H1 (cell line): ENCODE measurements at regions not wholly inside any gene's neighbourhood (a gene's known extent, or its start where the extent isn't known, plus 50 kb on each side); places are given as distances from the start of the nearest gene placed in this dataset.

Experiments used
- CHD2 ChIP-seq: IDR thresholded peaks from 2 replicates; pipeline ENCODE4 v1.6.1; 2012; ENCODE audit warnings: low read length, improper control_type of control experiment
- SAP30 ChIP-seq: fragments of 300-600 bp; sonication (generic); IDR thresholded peaks from 2 replicates; pipeline ENCODE4 v1.7.1; 2012; ENCODE audit warnings: low read length, moderate library complexity, mild to moderate bottlenecking, inconsistent platforms; ENCODE audit not compliant: insufficient read depth, insufficient replicate concordance
- TAF1 ChIP-seq: IDR thresholded peaks from 2 replicates; pipeline ENCODE4 v1.6.1; 2011; ENCODE audit warnings: mild to moderate bottlenecking, low read depth, low read length
- YY1 ChIP-seq: IDR thresholded peaks from 2 replicates; pipeline ENCODE4 v1.6.1; 2011; ENCODE audit warnings: low read depth, mild to moderate bottlenecking, low read length
- TF ChIP-seq, protein P1 (sequence below): fragments of 300-600 bp; sonication (generic); IDR thresholded peaks from 2 replicates; pipeline ENCODE4 v1.7.1; 2012; ENCODE audit warnings: low read length, moderate library complexity, mild to moderate bottlenecking, inconsistent platforms; ENCODE audit not compliant: insufficient replicate concordance

DNA sequence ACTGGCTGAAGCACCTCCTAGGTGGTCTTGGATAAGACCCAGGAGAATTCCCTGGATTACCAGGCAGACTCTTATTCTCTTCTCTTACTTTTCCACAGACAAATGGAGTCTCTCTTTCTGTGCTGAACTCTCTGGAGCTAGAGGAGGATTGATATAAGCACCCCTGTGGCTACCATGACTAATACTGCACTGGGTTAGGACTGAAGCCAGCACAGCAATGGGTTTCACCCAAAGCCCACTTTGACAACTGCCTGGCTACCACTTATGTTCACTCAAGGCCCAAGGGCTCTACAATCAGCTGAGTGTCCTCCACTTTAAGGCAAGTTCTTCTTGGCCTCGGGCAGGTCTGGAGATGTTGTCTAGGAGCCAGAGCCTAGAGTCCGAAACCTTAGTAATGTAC is 225.5 kb downstream of the DIPK2A start (continued):
- TF ChIP-seq, protein P1, sequence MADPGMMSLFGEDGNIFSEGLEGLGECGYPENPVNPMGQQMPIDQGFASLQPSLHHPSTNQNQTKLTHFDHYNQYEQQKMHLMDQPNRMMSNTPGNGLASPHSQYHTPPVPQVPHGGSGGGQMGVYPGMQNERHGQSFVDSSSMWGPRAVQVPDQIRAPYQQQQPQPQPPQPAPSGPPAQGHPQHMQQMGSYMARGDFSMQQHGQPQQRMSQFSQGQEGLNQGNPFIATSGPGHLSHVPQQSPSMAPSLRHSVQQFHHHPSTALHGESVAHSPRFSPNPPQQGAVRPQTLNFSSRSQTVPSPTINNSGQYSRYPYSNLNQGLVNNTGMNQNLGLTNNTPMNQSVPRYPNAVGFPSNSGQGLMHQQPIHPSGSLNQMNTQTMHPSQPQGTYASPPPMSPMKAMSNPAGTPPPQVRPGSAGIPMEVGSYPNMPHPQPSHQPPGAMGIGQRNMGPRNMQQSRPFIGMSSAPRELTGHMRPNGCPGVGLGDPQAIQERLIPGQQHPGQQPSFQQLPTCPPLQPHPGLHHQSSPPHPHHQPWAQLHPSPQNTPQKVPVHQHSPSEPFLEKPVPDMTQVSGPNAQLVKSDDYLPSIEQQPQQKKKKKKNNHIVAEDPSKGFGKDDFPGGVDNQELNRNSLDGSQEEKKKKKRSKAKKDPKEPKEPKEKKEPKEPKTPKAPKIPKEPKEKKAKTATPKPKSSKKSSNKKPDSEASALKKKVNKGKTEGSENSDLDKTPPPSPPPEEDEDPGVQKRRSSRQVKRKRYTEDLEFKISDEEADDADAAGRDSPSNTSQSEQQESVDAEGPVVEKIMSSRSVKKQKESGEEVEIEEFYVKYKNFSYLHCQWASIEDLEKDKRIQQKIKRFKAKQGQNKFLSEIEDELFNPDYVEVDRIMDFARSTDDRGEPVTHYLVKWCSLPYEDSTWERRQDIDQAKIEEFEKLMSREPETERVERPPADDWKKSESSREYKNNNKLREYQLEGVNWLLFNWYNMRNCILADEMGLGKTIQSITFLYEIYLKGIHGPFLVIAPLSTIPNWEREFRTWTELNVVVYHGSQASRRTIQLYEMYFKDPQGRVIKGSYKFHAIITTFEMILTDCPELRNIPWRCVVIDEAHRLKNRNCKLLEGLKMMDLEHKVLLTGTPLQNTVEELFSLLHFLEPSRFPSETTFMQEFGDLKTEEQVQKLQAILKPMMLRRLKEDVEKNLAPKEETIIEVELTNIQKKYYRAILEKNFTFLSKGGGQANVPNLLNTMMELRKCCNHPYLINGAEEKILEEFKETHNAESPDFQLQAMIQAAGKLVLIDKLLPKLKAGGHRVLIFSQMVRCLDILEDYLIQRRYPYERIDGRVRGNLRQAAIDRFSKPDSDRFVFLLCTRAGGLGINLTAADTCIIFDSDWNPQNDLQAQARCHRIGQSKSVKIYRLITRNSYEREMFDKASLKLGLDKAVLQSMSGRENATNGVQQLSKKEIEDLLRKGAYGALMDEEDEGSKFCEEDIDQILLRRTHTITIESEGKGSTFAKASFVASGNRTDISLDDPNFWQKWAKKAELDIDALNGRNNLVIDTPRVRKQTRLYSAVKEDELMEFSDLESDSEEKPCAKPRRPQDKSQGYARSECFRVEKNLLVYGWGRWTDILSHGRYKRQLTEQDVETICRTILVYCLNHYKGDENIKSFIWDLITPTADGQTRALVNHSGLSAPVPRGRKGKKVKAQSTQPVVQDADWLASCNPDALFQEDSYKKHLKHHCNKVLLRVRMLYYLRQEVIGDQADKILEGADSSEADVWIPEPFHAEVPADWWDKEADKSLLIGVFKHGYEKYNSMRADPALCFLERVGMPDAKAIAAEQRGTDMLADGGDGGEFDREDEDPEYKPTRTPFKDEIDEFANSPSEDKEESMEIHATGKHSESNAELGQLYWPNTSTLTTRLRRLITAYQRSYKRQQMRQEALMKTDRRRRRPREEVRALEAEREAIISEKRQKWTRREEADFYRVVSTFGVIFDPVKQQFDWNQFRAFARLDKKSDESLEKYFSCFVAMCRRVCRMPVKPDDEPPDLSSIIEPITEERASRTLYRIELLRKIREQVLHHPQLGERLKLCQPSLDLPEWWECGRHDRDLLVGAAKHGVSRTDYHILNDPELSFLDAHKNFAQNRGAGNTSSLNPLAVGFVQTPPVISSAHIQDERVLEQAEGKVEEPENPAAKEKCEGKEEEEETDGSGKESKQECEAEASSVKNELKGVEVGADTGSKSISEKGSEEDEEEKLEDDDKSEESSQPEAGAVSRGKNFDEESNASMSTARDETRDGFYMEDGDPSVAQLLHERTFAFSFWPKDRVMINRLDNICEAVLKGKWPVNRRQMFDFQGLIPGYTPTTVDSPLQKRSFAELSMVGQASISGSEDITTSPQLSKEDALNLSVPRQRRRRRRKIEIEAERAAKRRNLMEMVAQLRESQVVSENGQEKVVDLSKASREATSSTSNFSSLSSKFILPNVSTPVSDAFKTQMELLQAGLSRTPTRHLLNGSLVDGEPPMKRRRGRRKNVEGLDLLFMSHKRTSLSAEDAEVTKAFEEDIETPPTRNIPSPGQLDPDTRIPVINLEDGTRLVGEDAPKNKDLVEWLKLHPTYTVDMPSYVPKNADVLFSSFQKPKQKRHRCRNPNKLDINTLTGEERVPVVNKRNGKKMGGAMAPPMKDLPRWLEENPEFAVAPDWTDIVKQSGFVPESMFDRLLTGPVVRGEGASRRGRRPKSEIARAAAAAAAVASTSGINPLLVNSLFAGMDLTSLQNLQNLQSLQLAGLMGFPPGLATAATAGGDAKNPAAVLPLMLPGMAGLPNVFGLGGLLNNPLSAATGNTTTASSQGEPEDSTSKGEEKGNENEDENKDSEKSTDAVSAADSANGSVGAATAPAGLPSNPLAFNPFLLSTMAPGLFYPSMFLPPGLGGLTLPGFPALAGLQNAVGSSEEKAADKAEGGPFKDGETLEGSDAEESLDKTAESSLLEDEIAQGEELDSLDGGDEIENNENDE = no peak
- TF ChIP-seq CHD2 (no peak), SAP30 (no peak), YY1 (no peak), TAF1 (no peak)
